ENCODE measurements at regions not wholly inside any gene's neighbourhood (a gene's known extent, or its start where the extent isn't known, plus 50 kb on each side); places are given as distances from the start of the nearest gene placed in this dataset.

DNA sequence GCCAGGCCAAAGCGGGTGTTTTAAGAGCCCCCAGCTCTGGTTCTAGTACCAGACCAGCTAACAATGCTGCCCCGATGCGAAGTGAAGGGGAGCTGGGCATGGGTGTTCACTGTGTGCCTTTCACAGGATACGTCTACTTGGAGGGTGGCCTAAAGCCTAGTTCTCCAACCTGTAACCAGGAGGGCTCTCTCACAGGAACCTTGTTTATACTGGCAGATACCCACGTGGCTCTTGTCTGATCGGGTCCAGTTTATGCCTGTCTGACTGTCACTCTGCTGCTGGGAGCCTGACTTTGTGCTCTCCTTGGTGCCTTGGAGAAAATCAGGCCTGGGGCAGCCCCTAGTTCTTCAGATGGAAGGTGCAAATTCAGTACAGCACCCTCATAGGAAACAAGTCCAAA is 60.2 kb upstream of the RNF144B start:
- H3K4me3 ChIP-seq (ENCODE audit: low read length) = no peak overlapping the region
- no peak for DNase-seq (ENCODE audit: low read depth)
- TF ChIP-seq, protein P1, sequence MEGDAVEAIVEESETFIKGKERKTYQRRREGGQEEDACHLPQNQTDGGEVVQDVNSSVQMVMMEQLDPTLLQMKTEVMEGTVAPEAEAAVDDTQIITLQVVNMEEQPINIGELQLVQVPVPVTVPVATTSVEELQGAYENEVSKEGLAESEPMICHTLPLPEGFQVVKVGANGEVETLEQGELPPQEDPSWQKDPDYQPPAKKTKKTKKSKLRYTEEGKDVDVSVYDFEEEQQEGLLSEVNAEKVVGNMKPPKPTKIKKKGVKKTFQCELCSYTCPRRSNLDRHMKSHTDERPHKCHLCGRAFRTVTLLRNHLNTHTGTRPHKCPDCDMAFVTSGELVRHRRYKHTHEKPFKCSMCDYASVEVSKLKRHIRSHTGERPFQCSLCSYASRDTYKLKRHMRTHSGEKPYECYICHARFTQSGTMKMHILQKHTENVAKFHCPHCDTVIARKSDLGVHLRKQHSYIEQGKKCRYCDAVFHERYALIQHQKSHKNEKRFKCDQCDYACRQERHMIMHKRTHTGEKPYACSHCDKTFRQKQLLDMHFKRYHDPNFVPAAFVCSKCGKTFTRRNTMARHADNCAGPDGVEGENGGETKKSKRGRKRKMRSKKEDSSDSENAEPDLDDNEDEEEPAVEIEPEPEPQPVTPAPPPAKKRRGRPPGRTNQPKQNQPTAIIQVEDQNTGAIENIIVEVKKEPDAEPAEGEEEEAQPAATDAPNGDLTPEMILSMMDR (IDR thresholded peaks at IDR 0.05; ENCODE audit: insufficient read depth, low read depth, low read length, missing control alignments) = no peak

DNA sequence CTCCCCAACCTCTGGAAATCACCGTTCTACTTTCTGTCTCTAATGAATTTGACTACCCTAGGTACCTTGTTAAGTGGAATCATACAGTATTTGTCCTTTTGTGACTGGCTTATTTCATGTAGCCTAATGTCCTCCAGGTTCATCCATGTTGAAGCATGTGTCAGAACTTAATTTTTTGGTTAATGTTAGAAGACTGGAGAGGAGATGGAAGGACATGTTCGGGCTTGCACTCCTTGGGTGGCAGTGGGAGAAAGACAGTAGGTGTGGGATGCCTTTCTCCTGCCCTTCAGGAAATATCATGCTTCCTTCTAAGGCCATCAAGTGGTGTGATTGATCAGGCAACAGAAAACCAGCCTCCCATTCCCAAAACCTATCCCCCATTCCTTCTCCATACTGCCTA is 61.1 kb upstream of the RNF144B start:
- no peak overlapping the region for H3K4me3 ChIP-seq (ENCODE audit: low read length)
- TF ChIP-seq, protein P1 (IDR thresholded peaks at IDR 0.05; ENCODE audit: insufficient read depth, low read depth, low read length, missing control alignments) = no peak
- DNase-seq (ENCODE audit: low read depth) = peak; percentile 66

- no peak overlapping the region for H3K4me3 ChIP-seq (ENCODE audit: low read length)
- no peak for DNase-seq (ENCODE audit: low read depth)
- TF ChIP-seq, protein P1 (IDR thresholded peaks at IDR 0.05; ENCODE audit: insufficient read depth, low read depth, low read length, missing control alignments) = no peak
These were observed 60.3 kb upstream of the DEK start for GRCh38 chr6:18324706-18325042.

GRCh38 chr6:18323935-18324705 is 59.8 kb upstream of the DEK start:
- peak; percentile 63 for DNase-seq (ENCODE audit: low read depth)
- TF ChIP-seq, protein P1 (IDR thresholded peaks at IDR 0.05; ENCODE audit: insufficient read depth, low read depth, low read length, missing control alignments) = peak; percentile 67
- no peak overlapping the region for H3K4me3 ChIP-seq (ENCODE audit: low read length)

- H3K4me3 ChIP-seq (ENCODE audit: low read length) = no peak overlapping the region
- DNase-seq (ENCODE audit: low read depth) = peak; percentile 39
- TF ChIP-seq, protein P1 (IDR thresholded peaks at IDR 0.05; ENCODE audit: insufficient read depth, low read depth, low read length, missing control alignments) = no peak
These were observed 53.5 kb upstream of the DEK start for GRCh38 chr6:18317850-18318249.

- DNase-seq (ENCODE audit: low read depth) = no peak
- TF ChIP-seq, protein P1 (IDR thresholded peaks at IDR 0.05; ENCODE audit: insufficient read depth, low read depth, low read length, missing control alignments) = no peak
- H3K4me3 ChIP-seq (ENCODE audit: low read length) = no peak overlapping the region
These were observed 50.1 kb upstream of the DEK start for GRCh38 chr6:18314317-18314997.

Measured in epithelial cell of esophagus (primary cell).